ENCODE measurements at regions not wholly inside any gene's neighbourhood (a gene's known extent, or its start where the extent isn't known, plus 50 kb on each side); places are given as distances from the start of the nearest gene placed in this dataset.

- TF ChIP-seq, protein P1, sequence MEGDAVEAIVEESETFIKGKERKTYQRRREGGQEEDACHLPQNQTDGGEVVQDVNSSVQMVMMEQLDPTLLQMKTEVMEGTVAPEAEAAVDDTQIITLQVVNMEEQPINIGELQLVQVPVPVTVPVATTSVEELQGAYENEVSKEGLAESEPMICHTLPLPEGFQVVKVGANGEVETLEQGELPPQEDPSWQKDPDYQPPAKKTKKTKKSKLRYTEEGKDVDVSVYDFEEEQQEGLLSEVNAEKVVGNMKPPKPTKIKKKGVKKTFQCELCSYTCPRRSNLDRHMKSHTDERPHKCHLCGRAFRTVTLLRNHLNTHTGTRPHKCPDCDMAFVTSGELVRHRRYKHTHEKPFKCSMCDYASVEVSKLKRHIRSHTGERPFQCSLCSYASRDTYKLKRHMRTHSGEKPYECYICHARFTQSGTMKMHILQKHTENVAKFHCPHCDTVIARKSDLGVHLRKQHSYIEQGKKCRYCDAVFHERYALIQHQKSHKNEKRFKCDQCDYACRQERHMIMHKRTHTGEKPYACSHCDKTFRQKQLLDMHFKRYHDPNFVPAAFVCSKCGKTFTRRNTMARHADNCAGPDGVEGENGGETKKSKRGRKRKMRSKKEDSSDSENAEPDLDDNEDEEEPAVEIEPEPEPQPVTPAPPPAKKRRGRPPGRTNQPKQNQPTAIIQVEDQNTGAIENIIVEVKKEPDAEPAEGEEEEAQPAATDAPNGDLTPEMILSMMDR (IDR thresholded peaks at IDR 0.05): no peak
- no peak for TF ChIP-seq POLR2A (IDR thresholded peaks at IDR 0.05)
Observed at GRCh38 chr10:27392606-27393005, 111.5 kb upstream of the RAB18 start.

Measured in lower leg skin (tissue), 3 donors.